ENCODE measurements at regions not wholly inside any gene's neighbourhood (a gene's known extent, or its start where the extent isn't known, plus 50 kb on each side); places are given as distances from the start of the nearest gene placed in this dataset.

DNA sequence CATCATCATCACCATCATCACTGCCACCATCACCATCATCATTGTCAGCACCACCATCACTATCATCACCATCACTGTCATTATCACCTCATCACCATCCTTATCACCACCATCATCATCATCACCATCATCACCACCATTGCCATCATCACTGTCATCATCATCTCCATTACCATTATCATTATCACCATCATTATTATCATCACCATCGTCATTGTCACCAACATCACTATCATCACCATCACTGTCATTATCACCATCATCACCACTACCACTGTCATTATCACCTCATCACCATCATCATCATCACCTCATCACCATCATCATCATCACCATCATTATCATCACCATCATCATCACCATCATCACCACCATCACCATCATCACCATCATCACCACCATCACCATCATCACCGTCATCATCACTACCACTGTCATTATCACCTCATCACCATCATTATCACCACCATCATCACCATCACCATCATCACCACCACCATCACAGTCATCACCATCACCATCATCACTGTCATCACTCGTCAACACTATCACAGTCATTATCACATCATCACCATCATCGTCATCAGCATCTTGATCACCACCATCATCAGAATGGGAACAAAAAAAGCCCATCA lies 191.1 kb downstream of the TTLL2 start:
- DNase-seq (ENCODE audit: low read depth, low spot score), result no peak

DNA sequence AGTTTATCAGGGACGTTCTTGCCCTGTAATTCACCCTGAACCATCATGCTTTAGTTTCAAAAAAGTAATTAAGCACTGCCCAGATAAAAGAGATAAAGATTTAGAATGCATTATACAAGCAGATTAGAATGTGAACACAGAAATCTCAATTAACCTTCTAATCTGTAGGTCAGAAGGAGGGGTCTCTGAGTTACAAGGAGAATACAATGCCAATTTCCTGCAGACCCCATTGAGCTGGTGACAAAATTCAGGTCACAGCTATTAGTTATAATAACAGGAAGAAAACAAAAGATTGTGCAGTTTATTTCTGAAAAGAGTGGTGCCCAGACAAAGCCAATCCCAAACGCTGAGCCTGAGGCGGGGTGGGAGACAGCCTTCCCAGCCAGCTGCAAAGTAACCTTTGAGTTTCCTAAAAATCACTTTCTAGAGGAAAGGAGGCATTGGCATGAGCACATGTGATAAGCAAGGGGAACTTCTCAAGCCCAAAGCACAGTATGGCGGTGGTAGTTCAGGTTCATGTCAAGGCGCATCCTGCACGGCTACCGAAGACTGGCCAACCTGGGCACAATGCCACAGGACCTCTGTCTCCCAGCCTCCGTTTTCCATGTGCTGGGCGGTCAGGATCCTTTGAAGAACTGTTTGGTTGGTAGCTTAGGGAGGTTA lies 192.5 kb downstream of the TTLL2 start:
- no peak for DNase-seq (ENCODE audit: low read depth, low spot score)

DNA sequence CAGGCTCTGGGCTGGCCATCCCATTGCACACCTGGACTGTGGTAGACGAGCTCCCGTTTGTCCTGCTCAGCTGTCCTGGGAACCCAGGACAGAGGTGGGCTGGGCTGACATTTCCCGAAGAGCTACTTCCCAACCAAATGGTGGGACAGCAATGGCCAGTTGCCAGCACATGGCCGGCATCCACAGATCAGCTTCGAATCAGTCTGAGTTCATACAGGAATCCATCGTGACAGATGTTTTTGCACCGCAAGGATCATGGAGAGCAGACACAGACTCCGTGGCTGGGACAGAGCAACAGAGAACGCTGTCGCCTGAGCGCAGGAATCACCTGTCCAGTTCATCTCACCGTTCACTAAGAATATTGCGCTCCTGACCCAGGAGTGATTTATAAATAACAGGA lies 198.5 kb downstream of the TTLL2 start:
- no peak for DNase-seq (ENCODE audit: low read depth, low spot score)

DNA sequence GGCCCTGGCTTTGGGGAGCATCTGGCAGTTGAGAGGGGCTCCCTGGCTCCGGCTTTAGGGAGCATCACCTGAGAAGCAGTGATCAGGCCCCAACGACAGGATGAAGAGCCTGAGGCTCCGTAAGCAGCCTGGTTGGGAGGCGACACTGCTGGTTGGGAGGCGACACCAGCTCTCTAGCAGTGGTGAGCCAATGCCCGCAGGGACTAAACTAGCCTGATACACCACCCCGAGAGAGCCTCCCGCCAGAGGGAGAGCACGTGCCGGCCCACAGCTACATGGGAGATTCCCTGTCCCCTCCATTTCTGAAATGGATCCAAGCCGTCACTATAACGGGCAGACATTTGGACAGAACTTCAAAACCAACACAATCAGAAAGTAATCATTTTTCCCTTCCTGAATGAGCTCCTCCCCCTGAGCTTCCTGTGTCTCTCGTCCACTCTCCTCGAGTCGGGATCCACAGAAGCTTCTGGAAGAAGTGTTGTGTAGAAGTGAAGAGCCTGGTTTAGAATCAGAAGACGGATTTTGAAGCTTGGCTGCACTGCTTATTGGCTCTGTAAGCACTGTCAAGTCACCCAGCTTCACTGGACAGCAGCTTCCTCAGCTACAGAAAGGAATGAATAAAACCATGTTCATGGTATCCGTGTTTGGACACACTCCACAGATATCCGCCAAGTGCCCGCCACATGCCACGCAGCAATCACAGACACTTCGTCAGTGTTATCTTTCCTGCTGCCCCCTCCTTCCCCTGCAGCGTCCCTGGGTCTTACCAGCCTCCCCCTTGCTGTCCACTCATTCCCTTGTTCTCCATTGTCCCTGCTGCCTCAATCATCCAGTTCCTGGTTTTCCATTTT lies 199.6 kb downstream of the TTLL2 start:
- no peak for DNase-seq (ENCODE audit: low read depth, low spot score)

DNA sequence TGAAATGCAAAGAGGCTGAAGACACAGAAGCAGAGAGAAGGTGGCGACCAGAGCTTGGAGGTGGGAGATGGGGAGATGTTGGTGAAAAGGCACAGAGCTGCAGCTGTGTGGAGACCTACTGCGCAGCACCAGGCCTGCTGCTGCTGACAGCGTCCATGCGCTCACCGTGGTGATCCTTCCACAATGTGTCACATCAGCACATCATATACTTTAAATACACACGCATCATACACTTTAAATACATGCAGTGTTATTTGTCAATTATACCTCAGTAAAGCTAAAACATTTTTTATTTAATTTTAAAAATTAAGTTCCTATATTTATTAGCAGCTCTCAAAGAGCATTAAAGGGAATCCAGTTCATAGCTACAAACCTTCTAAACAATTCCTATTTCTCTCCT lies 200.9 kb downstream of the TTLL2 start:
- DNase-seq (ENCODE audit: low read depth, low spot score), result no peak

DNA sequence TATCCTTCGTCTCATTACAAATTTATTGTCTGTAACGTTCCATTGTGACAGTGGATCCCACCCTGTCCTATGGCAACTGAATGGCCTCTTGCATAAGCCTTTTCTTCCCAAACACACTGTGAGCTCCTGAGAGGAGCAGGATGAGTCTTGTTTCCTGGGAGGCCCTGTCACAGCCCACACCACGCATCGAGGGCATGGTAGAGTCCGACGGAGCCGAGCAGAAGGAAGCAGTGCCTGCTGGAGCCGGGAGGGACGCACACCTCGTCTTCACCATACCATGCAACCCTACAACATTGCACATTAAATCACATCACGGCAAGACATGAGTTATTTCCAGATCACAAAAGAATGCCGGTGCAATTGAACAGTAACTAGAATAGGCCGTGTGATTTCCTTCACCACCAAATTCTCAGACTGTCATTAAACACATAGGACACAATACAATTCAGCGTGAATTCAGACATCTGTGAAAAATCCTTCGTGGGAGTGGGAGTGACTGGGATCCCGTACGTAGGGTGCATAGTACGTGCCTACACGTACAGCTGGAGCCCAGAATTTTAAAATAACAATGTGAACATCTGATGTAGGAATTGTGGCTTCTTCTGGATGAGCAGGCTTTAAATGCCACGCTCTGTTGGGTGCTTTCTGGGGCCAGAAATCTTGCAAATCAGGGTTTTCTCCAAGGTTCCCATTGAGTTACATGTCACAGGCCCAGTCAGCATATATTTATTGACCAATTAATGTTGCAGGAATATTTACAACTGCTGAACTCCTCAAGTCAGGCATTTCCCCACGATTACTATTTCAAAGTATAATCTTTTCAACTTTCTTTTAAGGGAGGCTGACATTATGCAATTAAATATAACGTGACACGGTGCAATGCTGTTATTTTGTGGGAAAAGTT lies 201.8 kb downstream of the TTLL2 start:
- no peak for DNase-seq (ENCODE audit: low read depth, low spot score)

DNA sequence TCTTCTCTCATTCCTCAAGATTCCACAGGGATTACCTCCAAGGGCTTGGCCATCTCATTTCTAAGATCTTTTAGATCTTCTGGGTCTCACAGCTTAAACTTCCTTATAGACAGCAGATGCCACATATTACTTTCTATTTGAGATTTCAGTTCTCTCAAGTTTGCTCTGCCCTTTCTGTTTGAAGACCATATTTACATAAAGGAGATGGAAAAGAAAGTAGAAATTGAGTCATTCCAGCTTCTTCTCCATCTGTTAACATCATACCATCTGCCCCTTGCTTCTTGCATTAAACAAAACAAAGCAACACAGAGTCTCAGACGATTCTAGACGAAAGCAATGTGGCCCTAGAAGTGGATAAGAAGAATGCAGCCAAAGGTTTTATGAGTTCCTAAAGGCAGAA lies 203.4 kb downstream of the TTLL2 start:
- DNase-seq (ENCODE audit: low read depth, low spot score), result no peak

DNA sequence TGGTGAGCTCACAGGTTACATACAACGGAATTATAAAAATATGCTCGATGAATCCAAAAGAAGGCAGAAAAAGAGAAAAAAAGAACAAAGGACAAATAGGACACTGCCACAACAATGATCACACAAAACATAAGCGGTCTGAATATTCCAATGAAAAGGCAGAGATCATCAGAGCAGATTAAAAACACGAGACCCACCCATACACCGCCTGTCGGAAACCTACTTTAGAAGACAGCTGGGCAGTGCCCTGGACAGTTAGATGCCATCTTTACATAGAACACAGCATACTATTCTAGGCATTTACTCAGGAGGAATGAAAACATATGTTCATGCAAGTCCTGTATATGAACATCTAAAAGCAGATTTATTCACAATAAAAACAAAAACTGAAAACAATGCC lies 204.1 kb downstream of the TTLL2 start:
- DNase-seq (ENCODE audit: low read depth, low spot score), result no peak

DNA sequence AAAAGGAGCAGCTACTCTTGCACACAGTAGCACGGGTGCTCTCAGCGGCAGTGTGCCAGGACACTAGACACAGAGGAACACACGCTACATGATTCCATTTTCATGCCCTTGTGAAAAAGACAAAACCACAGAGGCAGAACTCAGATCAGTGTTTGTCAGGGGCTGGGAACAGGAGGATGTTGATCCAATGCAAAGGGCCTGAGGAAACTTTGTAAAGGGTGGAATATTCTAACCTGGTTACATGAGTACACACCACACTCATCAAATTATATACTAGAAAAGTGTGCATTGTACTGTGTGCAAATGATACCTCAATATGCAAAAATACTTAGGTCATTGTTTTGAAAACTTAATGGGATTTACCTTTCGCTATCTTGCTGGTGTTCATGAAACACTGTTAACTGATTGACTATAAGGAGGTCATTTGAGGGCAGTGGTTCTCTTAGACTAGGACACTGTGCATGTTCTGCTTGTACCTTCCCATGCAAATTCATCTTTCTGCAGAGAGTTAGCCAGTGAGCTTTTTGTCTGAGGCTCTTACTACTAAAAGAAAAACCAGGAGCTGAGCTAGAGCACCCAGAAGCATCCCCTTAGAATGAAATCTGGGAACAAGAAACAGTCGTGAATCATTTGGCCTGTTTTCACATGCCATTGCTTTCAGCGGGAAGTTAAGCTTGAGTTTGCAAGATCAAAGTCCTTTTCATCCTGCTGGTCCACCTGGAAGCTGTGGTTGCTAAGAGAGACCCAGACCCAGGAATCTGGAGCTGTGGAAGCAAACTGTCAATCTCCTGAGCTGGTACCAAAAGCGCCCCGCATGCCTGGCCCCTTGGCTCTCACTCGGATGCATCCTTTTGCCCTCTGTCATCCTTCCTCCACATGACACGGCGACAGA lies 204.8 kb downstream of the TTLL2 start:
- no peak for DNase-seq (ENCODE audit: low read depth, low spot score)

DNA sequence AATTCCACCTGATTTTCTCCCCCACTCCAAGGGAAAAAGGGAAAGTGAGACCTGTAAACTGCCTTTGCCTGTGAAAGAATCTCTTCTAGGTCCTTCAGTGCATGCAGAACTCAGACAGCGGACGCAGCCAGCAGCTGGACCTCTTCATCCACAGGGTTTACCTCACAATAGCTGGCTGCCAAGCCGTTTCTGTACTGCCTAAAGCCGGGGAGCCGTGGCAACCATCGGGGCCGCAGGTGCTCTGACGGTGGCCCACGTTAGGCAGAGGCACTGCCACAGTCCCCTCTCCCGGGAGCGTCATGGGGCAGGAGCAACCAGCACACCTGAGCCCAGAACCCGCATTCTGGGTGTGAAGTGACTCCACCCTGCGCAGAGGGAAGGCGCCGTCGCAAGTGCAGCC lies 206.1 kb downstream of the TTLL2 start:
- no peak for DNase-seq (ENCODE audit: low read depth, low spot score)

DNA sequence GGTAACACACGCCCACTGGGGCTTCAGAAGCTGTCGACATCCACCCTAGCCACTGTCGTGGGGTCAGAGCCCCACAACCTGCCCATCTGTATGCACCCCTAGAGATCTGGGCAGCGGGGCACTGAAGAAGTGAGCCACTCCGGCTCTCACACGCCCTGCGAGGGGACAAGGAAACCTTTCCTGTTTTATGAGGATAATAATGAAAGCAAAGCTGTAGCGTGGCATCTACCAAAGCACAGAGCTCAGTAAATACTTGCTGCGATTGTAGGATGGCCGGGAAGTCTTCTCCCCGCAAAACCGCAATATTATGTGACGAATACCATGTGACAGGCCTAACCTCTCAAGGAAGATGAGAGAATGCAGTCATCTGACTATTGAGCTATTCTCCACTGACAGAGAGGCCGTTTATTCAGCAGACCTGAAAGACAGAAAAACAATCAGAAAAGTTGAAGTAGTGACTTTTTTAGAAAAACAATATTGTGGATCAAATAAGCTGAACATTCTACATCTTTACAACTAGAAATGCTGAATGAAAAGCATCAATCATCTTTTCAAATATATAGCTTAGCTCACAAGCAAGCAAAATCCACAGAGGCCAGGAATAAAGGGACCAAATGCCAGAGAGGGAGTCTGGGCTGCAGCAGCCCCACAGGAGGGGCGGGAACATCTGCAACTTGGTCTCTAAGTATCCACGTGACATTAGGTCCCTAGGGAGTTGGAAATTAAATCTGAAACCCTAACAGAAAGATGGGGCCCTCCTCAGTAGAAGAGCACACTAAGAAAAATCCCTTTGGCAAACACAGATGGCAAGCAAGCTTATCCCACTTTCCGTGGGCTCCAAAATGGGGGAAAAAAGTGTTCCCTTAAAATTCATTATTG lies 207.8 kb downstream of the TTLL2 start:
- DNase-seq (ENCODE audit: low read depth, low spot score), result no peak

DNA sequence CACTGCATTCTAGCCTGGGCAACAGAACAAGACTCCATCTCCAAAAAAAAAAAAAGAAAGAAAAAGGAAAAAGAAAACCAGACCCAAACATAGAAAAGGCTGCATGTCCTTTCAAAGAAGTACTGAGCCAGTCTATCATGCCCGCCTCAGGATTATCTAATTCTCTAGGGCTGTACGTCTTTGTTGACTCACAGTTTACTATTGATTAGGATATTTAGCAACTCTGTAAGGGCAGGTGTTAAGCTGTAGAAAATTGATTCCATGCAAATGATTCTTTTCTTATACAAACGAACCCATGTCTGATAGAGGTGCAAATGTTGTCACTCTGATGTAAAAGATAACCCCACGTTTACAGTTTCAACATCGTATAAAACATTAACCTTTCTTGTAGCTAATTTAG lies 209.0 kb downstream of the TTLL2 start:
- no peak for DNase-seq (ENCODE audit: low read depth, low spot score)

DNA sequence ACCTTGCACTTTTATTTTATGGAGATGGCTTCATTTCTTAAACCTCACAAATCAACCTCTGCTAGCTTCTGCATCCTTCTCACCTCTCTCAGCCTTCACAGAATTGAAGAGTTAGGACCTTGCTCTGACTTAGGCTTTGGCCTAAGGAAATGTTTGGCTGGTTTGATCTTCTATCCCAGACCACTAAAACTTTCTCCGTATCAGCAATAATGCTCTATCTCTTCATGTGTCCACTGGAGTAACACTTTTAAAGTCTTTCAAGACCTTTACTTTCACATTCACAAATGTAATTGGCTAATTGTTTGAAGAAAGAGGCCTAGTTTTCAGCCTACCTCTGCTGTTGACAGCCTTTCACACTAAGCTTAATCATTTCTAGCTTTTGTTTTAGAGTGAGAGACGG lies 212.9 kb downstream of the TTLL2 start:
- no peak for DNase-seq (ENCODE audit: low read depth, low spot score)

DNA sequence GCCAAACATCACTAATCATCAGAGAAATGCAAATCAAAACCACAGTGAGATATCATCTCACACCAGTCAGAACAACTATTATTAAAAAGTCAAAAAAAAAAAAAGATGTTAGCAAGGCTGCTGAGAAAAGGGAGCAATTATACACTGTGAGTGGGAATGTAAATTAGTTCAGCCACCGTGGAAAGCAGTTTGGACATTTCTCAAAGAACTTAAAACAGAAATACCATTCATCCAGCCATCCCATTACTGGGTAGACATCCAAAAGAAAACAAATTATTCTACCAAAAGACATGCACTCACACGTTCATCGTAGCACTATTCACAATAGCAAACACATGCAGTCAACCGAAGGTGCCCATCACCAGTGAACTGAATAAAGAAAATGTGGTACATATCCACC lies 213.9 kb downstream of the TTLL2 start:
- no peak for DNase-seq (ENCODE audit: low read depth, low spot score)

DNA sequence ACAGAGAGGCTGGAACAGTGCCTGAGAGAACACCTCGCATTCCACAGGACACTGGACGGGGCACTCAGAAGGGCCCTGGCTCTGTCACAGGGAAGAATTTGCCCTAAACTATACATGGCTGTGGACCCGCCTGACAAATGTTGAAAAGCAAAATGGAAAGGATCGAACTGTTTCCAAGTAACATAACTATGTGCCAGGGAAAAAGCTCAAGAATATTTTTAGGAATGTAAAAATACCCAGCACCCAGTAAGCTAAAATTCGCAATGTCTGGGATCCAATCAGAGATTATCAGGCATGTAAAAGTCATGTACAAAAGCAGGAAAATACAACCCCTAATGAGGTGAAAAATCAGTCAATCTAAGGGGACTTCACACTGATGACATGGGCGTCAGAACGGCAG lies 215.9 kb downstream of the TTLL2 start:
- no peak for DNase-seq (ENCODE audit: low read depth, low spot score)

DNA sequence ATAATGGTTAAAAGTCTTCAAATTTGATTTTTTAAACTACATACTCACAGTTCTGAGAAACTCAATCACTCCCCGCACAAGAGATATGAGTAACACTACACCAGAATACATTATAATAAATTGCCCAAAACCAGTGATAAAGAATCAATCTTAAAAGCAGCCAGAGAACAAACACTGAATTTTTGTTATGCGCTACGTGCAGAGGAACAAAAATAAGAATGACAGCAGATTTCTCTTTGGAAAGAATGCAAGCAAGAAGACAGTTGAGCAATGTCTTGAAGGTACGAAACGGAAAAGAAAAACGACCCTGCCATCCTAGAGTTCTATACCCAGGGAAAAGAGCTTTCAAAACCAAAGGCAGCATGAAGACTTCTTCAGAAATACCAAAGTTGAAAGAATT lies 216.7 kb downstream of the TTLL2 start:
- no peak for DNase-seq (ENCODE audit: low read depth, low spot score)

DNA sequence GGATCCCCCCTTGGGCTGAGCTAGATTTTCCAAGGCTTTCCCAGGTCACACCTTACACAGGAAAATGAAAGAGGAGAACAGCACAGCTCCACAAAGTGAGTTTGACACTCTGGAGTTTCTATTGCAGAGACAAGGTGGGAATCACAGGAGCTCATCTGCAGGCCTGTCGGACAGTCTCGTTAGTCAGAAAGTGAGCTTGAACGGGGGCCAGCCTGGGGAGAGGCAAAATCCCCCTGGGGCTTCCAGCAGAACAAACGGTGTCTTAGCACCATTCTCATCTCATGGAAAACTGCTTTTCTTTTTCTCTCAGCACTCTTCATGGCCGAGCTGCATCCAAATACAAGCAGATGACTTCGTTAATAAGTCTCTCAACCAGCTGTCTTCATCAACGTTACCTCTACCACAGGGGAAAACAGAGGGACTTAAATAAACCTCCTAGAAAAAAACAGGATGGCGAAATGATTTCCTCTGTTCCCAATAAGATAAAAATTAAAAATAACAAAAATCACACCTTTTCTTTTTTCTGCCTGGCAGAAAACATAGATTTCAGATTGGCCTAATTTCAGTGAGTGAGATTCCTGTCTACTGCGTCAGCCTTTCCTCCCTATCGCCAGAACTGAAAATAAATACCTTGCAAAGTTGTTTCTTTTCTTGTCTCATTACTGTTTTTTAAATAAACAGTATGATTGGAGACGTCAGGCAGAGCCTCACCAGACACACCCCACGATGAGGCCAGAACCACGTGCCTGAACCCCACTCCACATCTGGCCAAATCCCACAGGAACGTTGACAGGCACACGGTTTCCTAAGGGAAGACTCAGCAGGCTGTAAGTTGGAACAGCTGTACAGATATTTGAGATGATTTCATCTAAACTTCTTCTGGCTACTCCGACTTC lies 219.0 kb downstream of the TTLL2 start:
- DNase-seq (ENCODE audit: low read depth, low spot score), result no peak

DNA sequence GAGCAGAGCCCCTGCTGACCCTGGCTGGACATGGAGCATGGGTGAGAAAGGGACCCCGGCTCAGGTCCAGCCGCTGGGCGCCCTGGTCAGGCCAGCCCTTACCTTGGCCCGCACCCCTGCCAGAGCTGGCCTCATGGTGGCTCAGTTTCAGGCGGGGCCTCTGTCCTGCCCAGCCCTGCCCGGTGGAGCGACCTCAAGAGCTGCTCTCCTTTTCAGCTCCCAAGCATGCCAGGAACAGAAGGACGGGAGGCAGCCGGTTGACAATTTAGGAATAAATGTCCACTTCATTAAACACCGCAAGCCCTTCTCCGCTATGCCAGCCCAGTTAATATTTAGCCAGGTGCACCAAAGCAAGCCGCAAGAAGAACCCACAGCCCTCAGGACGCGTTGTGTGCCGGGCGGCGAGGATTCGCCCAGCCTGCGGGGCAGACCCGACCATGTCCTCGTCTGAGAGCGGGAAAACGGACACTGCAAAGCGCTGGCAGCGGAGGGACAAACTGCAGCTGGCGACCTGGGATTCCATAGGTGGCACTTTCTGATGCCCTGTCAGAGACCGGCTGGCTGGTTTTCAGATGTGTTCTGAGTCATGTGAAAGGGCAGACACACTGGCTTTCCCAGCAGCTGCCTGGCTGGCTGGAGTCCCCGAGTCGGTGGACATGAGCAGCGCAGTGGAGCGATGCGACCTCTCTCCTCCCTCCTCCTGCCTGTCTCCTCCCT lies 221.9 kb downstream of the TTLL2 start:
- no peak for DNase-seq (ENCODE audit: low read depth, low spot score)

Measured in iPS DF 19.7 (cell line).